ACHN (cell line): ENCODE measurements at regions not wholly inside any gene's neighbourhood (a gene's known extent, or its start where the extent isn't known, plus 50 kb on each side); places are given as distances from the start of the nearest gene placed in this dataset.

Source experiments
- DNase-seq: peaks from one replicate; pipeline ENCODE4 v3.0.0-alpha.2; 2015
- in situ Hi-C: cut with HindIII; loops from 2 replicates; pipeline ENCODE4 v1.10.0; 2017; ENCODE audit warnings: low sequenced_read_pairs, low pct_ligation_motif_present, low pct_unique_long_range_greater_than_20kb

GRCh38 chr15:85847031-85847430 lies 52.3 kb upstream of the KLHL25 start:
- in situ Hi-C loops, result no loop called here
- no peak for DNase-seq

- in situ Hi-C loops, result no loop called here
- no peak for DNase-seq
Observed at GRCh38 chr15:85849946-85850345, 55.2 kb upstream of the KLHL25 start.

DNA sequence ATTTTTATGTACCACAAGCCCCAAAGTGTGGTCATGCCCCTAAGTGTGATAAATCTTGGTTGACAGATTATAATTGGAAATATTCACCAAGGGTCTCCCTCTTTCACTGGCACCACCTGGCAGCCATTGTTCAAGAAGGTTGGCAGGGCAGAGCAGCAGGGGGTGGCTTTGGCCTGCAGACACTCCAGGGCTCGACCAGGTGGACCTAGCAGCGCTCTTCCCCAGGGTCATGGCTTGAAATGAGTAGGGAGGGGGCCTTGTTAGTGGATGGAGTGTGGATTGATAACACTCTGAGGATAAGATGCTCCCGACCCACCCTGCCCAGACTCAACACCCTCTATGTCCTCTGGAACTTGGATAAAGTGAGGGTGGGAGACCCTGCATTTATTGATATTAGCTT lies 58.2 kb upstream of the KLHL25 start:
- in situ Hi-C loops, result no loop called here
- DNase-seq, result no peak

GRCh38 chr15:85854345-85855097 lies 59.8 kb upstream of the KLHL25 start:
- in situ Hi-C loops, result no loop called here
- DNase-seq, result peak; percentile 57

GRCh38 chr15:85858586-85859375 lies 64.1 kb upstream of the KLHL25 start:
- peak; percentile 56 for DNase-seq
- in situ Hi-C loops, result no loop called here

DNA sequence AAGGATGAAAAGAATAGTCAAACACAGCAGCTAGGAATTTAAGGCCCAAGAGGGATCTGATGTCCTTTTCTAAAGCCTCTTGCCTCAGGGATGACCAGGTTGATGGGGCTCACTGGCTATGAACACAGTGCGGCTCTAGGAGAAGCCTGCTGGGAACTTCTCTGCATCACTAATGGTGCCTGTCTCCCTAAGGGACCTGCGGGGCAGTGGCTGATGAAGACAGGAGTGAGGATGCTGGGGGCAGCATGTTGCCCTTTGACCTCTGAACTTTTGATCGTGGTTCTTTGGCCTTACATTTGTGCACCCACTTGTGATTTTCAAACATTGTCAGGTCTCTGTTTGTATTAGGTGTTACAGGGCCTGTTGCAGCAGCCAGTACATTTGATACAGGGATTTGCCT lies 64.9 kb upstream of the KLHL25 start:
- no peak for DNase-seq
- in situ Hi-C loops, result no loop called here

- in situ Hi-C loops, result no loop called here
- no peak for DNase-seq
Observed at GRCh38 chr15:85860394-85861161, 65.9 kb upstream of the KLHL25 start.

DNA sequence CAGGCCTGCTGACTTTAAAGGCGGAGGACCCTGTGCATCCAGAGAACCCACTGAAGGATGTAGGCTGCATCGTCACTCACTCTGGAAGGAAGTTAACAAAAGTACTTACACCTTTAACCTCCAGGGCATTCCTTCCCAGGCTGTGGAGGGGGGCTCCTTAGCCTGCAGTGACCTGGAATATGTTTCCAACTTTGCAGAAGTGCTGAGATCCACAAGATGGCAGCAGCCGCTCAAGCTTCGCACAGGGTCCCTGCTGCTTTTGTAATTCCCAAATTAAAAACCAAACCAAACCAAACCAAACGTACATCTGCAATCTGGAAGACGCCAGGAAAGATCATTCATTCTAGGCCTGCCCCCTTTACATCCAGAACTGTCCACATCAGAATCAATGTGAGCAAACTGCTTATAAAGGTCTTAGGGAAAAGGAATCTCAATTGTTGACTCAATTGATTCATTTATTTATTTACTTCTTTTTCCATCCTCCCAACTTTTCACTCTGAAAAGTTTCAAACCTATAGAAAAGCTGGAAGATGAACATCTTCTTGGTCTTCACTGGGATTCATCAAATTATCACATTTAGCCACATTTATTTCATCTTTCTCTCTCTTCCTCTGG lies 70.5 kb upstream of the KLHL25 start:
- peak; percentile 24 for DNase-seq
- in situ Hi-C loops, result no loop called here

- in situ Hi-C loops, result no loop called here
- DNase-seq, result no peak
Observed at GRCh38 chr15:85867250-85867649, 72.5 kb upstream of the KLHL25 start.

DNA sequence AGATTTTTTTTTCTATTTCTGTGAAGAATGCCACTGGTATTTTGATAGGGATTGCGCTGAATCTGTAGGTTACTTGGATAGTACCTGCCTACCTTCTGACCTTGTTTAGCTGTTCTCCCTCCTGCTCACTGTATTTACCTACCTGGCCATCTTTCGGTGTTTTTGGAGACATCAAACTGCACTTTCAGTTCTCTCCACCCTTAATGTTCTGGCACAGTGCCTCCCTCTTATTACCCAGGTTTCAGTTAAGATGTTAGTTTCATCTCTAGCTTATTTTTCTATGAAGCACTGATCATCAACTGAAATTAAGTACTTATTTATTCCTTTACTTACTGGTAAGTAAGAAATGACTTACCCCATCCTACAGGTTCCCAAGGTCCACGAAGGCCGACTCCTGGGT lies 74.4 kb upstream of the KLHL25 start:
- DNase-seq, result no peak
- in situ Hi-C loops, result no loop called here

DNA sequence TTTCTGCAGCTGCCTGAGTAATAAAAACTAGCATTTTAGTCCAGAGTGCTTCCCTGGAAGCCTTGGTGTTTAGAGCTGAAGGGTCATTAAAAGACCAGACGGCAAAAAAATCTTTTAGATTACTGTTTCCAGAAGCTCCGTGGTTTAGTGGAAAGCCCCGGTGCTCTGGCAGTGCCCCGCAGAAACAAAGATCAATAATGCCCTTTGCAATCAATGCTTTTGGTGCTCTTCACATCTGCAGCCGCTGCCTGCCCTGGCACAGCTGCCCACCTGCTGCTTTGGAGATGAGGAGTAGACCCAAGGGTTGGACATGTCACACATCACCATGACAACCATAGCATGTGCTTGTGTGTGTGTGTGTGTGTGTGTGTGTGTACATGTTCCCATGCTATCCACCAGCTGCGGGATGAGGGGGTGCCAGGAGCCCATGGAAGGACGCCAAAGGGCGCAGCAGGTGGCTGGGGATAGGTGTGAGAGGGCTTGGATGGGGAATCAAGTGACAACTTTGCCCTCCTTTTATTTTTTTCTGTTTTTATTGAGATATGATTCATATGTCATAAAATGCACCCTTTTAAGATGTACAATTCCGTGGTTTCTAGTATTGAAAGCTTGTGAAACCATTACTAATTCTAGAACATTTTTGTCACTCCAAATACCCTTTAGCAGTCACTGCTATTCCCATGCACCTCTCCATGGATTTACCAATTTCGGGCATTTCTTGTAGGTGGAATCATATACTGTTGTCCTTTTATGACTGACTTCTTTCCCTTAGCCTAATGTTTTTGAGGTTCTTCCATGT lies 75.7 kb upstream of the KLHL25 start:
- no peak for DNase-seq
- in situ Hi-C loops, result no loop called here

DNA sequence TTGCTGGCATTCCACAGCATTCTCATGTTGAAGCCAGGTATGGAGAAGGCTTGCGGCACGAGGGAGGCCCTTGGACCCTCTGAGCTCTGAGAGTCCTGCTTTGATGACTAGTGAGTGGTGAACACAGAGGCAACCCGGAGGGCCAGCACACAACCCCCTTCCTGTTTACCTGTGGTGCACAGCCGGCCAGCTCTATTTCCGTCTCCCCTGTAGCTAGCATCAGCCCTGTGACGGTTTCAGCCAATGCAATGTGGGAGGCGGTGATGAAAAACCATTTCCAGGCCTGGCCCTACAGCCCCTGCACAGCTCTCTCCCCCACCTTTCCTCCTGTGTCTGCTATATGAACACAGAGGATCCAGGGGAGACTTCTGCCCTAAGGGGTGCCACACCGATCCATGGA lies 76.8 kb upstream of the KLHL25 start:
- in situ Hi-C loops, result no loop called here

GRCh38 chr15:85872125-85872524 lies 77.4 kb upstream of the KLHL25 start:
- no peak for DNase-seq
- in situ Hi-C loops, result no loop called here

More for the DNA sequence above, 76.8 kb upstream of the KLHL25 start:
- DNase-seq, result no peak

- in situ Hi-C loops, result no loop called here
- DNase-seq, result no peak
Observed at GRCh38 chr15:85874236-85874635, 79.5 kb upstream of the KLHL25 start.

DNA sequence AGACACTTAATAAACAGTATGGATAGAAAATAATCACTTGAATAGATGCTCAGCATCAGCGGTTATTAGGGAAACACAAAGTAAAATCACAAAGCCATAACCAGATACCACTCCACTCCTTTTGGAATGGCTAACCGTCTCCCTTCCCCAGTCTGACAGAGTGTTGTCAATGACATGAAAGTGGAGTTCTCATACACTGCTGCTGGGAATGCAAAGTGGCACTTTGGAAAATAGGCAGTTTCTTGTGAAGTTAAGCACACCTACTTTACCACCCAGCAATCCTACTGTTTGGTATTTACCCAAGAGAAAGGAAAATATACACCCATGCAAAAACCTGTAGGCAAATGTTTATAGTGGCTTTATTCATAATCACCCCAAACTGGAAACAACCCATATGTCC lies 81.0 kb upstream of the KLHL25 start:
- in situ Hi-C loops, result no loop called here
- no peak for DNase-seq

- DNase-seq, result no peak
- in situ Hi-C loops, result no loop called here
Observed at GRCh38 chr15:85878828-85879225, 84.1 kb upstream of the KLHL25 start.

- no peak for DNase-seq
- in situ Hi-C loops, result no loop called here
Observed at GRCh38 chr15:85879334-85880163, 84.8 kb upstream of the KLHL25 start.
